ENCODE measurements at regions not wholly inside any gene's neighbourhood (a gene's known extent, or its start where the extent isn't known, plus 50 kb on each side); places are given as distances from the start of the nearest gene placed in this dataset.
"Not testable (repeated sequence)": the region's sequence is repeated elsewhere in the genome, so short reads cannot be mapped to it uniquely, and the experiment has no call there.

DNA sequence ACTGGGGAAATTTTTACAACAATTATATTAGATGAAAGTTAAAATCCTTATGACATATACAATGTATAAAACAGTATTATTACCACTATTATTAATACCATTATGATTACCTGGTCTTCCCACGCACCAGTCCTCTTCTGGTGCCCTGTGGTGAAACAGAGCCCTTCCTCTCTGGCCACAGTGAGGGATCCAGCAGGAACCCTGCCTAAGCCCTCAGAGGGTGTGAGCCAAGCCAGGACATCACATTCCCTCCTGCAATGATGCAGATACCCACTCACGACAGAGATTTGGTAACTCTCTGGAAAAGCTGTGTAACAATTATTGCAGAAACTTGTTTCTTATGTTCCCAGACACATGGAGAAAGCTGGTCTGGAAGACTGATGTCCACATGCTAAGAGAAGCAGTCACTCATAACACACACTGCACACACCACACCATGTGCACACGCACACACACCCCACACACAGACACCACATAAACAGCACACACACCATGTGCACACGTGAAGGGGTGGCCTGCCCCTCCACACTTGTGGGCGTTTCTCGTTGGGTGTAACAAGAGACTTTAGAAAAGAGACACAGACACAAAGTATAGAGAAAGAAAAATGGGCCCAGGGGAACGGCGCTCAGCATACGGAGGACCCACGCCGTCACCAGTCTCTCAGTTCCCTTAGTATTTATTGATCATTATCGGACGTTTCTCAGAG is 1373.8 kb upstream of the DEFB115 start:
- not testable (repeated sequence) for DNase-seq

DNA sequence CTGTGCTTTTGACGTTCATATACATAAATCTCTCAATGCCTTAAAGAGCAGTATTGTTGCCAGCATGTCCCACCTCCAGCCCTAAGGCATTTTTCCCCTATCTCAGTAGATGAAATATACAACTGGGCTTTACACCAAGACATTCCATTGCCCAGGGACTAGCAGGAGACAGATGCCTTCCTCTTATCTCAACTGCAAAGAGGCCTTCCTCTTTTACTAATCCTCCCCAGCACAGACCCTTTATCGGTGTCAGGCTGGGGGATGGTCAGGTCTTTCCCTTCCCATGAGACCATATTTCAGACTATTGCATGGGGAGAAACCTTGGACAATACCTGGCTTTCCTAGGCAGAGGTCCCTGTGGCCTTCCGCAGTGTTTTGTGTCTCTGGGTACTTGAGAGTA is 1373.1 kb upstream of the DEFB115 start:
- DNase-seq = not testable (repeated sequence)

DNA sequence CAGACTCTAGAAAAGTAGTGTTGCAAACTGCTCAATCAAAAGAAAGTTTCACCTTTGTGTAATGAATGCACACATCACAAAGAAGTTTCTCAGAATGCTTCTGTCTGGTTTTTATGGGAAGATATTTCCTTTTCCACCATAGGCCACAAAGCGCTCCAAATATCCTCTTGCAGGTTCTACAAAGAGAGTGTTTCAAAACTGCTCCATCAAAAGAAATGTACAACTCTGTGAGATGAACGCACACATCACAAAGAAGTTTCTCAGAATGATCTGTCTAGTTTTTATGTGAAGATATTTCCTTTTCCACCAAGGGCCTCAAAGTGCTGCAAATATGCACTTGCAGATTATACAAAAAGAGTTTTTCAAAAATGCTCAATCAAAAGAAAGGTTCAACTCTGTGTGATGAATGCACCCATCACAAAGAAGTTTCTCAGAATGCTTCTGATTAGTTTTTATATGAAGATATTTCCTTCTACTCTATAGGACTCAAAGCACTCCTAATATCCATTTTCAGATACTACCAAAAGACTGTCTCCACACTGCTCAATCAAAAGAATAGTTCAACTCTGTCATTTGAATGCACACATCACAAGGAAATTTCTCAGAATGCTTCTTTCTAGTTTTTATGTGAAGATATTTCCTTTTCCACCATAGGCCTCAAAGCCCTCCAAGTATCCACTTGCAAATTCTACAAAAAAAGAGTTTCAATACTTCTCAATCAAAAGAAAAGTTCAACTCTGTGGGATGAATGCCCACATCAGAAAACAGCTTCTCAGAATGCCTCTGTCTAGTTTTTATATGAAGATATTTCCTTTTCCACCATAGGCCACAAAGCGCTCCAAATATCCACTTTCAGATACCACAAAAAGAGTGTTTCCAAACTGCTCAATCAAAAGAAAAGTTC is 1371.9 kb upstream of the DEFB115 start:
- DNase-seq = not testable (repeated sequence)

DNA sequence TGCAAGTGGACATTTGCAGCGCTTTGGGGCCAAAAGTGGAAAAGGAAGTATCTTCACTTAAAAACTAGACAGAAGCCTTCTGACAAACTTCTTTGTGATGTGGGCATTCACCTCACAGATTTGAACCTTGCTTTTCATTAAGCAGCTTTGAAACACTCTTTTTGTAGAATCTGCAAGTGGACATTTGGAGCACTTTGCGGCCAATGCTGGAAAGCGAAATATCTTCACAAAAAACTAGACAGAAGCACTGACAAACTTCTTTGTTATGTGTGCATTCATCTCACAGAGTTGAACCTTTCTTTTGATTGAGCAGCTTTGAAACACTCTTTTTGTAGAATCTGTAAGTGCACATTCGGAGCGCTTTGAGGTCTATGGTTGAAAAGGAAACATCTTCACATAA is 1365.9 kb upstream of the DEFB115 start:
- not testable (repeated sequence) for DNase-seq

Measured in NCI-H1105 treated with DMSO at 0.1 percent for 48 hours (cell line).